ENCODE measurements at regions not wholly inside any gene's neighbourhood (a gene's known extent, or its start where the extent isn't known, plus 50 kb on each side); places are given as distances from the start of the nearest gene placed in this dataset.

DNA sequence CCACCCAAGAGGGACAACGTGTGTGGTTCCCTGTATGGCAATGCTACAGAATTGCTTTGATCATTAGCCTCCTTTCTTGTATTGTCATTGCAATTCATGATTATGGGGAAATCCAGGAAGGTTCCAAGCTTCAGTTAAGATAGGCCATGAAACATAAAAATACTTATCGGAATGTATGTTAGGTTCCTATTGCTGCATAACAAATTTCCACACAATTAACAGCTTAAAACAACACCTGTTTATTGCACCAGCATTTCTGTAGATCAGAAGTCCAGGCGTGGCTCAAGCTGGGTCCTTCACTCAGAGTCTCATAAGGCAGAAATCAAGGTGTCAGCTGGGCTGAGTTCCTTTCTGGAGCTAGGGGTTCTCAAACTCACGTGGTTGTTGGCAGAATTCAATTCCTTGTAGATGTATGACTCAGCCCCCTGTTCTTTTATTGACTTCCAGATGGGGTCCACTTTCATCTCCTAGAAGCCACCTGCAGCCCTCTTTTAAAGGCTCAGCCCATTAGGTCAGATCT is 365.6 kb upstream of the TMPO start:
- TF ChIP-seq GATA2 (IDR thresholded peaks at IDR 0.05; ENCODE audit: low read depth, low read length) (no peak), GATA3 (IDR thresholded peaks at IDR 0.05; ENCODE audit: low read depth, low read length) (no peak)

DNA sequence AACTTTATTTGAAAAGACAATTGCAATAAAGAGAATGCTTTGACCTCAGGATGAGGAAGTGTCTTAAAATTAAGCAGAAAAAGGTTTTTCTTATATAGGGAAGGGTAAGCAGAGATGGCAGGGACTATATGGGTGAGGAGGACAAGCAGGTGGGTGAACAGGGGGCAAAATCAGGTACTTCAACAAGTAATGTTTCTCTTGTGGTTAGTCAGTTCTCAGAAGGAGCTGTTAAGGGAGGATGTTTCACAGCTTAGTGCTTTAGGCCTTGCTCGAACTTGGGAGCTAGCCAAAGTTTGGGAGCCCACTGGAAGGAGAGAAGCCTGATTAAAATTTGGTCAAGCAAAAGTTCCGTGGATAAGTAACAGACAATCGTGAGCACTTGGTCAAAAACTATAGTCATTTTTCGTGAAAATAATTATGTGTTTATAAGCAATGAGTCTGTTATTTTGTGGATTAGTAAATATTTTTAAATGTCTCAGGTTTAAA is 364.2 kb upstream of the TMPO start:
- TF ChIP-seq GATA3 (IDR thresholded peaks at IDR 0.05; ENCODE audit: low read depth, low read length) (no peak), GATA2 (IDR thresholded peaks at IDR 0.05; ENCODE audit: low read depth, low read length) (no peak)

DNA sequence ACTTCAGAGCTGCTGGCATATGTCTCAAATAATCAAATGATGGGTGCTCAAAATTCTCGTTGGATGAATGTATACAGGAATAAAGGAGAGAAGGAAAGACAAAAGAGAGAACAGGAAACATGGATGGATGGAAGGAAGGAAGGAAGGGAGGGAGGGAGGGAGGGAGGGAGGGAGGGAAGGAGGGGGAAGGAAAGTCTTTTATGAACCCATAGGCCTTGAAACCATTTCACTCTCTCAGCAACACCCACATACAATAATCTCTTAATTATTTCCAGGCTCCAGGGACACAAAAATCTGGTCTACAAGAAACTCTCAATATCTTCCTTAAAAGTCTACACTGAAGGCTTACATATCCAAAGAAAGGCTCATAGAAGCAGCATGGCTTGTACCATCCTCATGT is 363.4 kb upstream of the TMPO start:
- no peak for TF ChIP-seq GATA2 (IDR thresholded peaks at IDR 0.05; ENCODE audit: low read depth, low read length)
- no peak for TF ChIP-seq GATA3 (IDR thresholded peaks at IDR 0.05; ENCODE audit: low read depth, low read length)

DNA sequence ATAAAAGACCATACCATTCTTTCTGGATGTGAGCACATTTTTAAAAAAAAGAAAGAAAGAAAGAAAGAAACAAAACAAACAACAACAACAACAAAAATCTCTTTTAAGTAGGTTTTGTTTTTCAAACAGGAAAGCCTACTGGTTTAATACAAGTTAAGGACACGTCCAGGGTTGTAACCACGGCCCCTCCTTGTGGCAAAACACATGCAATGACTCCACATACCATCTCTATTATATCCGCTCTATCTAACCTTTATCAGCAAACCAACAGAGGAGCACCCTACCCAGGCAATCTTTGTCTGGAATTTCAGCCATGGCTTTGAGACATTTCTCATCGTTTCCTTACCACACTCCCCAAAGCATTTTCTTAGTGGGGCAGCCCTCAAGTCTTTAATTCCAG is 360.5 kb upstream of the TMPO start:
- TF ChIP-seq GATA3 (IDR thresholded peaks at IDR 0.05; ENCODE audit: low read depth, low read length) (no peak), GATA2 (IDR thresholded peaks at IDR 0.05; ENCODE audit: low read depth, low read length) (no peak)

DNA sequence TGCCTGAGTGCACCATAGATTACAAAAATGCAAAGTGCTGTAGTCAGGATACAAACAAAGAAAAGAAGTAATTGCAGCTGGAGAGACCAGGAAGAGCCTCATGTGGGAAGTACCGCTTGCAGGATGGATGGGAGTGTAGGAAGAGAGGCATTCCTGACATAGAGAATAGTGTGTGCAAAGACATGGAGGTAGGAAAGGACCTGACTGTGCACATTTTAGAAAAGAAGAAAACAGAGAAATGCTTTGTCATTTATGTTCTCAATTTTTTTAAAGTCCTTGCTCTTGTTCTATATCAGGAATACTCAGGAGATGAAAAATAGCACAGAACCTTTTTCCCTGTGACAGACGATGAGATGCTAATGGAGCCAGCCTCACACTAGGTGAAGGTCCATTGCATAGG is 358.7 kb upstream of the TMPO start:
- TF ChIP-seq GATA3 (IDR thresholded peaks at IDR 0.05; ENCODE audit: low read depth, low read length) (no peak), GATA2 (IDR thresholded peaks at IDR 0.05; ENCODE audit: low read depth, low read length) (no peak)

DNA sequence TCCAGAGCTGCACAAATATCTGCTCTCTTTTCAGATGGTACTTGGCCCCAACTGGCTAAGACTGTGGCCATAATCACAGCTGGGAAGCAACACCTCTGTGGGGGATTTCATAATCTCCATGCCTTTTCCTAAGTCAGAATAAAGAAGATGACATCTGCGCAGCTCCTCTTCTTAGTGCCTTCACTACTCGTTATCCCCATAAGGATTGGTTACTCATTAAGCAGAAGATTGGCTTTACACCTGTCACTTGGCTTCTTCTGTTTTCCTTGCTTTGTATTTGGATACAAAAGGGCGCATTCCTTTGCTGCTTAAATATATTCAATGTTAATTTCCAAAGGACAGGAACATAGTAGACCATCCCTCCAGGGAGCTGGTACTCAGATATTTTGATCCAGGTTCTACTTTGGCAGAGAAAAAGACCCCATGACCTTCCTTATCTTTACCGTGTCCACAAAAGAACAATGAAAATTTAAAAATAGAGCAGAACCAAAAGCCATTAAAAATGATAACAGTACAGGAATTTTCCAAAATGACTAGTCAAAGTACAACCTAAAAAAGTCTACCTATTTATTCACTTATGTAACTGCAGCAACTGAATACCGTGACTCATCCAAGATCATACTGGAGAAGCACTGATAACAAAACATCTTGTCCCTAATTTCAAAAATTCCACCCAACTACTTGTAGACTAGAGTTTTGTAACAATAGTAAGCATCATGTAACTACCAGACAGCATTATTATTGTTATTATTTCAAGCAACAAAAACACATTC is 352.3 kb upstream of the TMPO start:
- TF ChIP-seq GATA2 (IDR thresholded peaks at IDR 0.05; ENCODE audit: low read depth, low read length) (no peak), GATA3 (IDR thresholded peaks at IDR 0.05; ENCODE audit: low read depth, low read length) (no peak)

DNA sequence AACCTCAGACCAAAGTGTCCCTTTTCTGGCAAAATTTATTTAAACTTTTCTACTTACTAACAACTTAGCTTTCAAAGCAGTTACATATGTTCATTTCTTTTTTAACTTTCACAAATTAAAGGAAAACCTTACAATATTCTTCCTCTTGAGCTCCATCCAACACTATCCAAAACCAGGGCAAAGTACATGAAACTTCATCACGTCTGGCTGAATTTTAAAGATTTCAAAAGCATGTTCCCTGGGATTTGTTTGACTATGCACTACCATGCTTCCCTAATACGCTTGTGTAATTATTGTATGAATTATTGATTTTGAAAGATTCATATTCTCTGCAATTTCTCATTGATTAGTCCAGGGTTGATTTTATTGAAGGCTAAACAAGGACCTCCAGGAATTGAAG is 343.1 kb upstream of the TMPO start:
- TF ChIP-seq GATA3 (IDR thresholded peaks at IDR 0.05; ENCODE audit: low read depth, low read length) = no peak
- no peak for TF ChIP-seq GATA2 (IDR thresholded peaks at IDR 0.05; ENCODE audit: low read depth, low read length)

DNA sequence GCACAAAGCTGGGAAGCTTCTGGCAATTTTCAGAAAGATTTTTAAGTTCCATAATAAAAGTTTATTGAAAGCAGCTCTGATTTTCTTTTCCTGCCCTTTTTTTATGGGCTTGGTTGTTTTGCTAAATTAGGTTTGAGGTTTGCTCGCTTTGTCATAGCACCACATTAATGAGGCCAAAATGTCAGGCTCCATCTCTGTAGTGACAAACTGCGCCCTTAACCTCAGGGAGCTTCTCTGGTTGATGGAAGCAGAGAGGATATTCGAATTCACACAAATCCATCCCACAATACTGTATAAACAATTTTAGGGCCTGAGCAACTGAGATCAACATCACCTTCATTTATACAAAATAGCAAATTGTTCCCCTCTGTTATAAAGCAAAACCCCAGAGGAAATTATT is 342.6 kb upstream of the TMPO start:
- TF ChIP-seq GATA2 (IDR thresholded peaks at IDR 0.05; ENCODE audit: low read depth, low read length) = no peak

DNA sequence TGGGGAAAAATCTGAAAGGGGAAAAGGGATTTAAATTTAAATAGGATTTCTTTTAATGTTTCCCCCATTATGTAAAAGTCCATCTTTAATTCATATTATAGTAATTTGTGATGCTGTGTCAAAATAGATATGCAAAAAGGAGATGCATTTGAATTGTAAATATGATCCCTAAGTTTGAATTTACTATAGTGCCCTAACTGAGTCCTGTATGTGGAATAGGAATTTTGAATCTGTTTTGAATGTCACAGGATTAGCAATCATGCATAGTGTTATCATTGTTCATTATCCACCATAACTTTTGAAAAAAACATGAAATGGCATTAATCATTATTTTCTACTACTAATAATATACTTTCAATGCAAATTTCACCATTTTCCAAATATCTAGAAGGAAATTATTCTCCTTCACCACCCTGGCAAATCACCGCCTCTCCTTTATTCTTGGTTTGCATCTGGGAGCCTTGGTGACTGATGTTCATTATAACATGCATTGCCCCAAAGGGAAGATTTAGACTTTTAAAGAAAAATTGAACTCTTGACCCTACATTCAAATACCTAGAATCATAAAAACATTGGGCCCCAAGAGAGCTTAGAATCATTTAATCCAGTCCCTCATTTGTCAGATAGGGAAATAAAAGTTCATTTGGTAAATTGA is 341.5 kb upstream of the TMPO start:
- TF ChIP-seq GATA3 (IDR thresholded peaks at IDR 0.05; ENCODE audit: low read depth, low read length) (no peak), GATA2 (IDR thresholded peaks at IDR 0.05; ENCODE audit: low read depth, low read length) (no peak)

DNA sequence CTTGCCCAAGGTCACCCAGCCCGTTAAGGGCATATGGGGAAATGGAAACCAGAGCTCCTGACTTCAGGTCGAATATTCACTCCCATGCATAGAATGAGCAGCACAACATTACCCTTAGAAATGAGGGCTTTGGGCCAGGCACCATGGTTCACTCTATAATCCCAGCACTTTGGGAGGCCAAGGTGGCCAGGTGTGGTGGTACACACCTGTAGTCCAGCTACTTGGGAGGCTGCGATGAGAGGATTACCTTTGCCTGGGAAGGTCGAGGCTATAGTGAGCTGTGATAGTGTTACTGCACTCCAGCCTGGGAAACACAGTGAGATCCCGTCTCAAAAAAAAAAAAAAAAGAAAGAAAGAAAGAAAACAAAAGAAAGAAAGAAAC is 341.0 kb upstream of the TMPO start:
- TF ChIP-seq GATA2 (IDR thresholded peaks at IDR 0.05; ENCODE audit: low read depth, low read length) (no peak), GATA3 (IDR thresholded peaks at IDR 0.05; ENCODE audit: low read depth, low read length) (no peak)

DNA sequence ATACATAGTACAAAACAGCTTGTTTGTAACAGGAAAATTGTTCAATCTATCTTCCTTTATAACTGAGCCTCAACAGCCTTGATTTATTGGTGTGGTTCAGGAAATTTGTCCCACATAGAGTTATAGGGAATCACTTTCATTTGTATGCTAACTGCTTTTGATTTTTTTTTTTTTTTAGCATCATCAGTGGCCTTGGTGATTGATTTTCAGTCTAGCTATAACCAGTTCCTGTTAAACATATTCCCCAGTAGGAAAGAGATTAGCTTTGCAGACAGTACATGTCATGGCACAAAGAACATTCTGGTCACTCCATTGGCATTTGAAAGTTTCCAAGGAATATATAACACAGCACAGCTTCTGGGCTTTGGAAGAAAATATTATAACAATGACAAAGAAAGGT is 337.3 kb upstream of the TMPO start:
- TF ChIP-seq GATA2 (IDR thresholded peaks at IDR 0.05; ENCODE audit: low read depth, low read length) = no peak
- TF ChIP-seq GATA3 (IDR thresholded peaks at IDR 0.05; ENCODE audit: low read depth, low read length) = no peak

DNA sequence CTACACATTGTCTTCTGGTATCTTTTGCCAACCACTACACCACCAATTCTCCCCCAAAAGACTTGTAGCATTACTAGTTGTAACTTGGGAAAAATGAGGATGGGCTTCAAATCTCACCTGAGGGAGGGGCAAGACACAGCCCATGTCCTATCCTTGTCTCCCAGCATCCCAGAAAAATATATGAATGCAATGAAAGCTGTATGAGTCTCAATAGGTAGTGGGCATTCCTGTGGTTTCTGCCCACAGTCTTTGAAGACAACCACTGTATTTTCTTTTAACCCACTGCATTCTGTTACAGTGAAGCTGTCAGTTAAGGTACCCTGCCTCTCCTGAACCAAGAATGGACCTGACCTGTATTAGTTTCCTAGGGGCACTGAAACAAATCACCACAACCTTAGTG is 336.2 kb upstream of the TMPO start:
- TF ChIP-seq GATA3 (IDR thresholded peaks at IDR 0.05; ENCODE audit: low read depth, low read length) (no peak), GATA2 (IDR thresholded peaks at IDR 0.05; ENCODE audit: low read depth, low read length) (no peak)

DNA sequence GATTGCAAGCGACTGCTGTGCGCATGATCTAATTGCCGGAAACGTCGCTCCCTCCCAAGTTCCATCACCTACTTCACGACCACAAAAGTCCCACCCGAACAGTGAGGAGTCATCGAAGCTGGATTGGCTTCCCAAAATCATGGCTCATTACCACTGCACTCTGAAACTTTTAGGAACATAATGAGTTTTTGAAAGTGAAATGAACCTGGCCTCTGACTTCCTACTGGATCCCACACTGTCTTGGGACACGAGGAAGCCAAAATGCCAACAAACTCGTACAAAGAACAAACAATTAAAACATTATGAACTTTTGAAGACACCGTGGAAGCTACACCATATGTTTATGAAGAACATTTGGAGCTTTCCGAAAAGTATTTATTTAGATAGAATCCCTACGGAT is 334.8 kb upstream of the TMPO start:
- TF ChIP-seq GATA2 (IDR thresholded peaks at IDR 0.05; ENCODE audit: low read depth, low read length) (no peak), GATA3 (IDR thresholded peaks at IDR 0.05; ENCODE audit: low read depth, low read length) (no peak)

DNA sequence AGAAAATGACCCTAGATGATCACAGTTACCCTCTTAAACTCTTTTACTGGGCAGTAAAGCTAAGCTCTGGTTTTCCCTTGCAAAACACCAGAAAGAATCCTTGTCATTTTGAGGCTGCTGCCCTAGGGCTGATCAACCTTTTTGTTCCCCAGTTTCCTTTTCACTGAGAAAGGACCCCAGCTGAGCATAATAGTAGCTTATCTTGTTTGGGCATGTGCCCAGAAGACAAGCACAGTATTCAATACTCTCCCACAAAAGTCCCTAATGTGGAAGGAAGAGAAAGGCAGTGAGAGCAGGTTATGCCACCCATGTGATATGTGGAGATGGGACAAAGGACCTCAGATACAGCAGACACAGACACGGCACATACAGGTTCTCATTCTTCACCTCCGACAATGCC is 332.6 kb upstream of the TMPO start:
- TF ChIP-seq GATA2 (IDR thresholded peaks at IDR 0.05; ENCODE audit: low read depth, low read length) = no peak
- TF ChIP-seq GATA3 (IDR thresholded peaks at IDR 0.05; ENCODE audit: low read depth, low read length) = no peak

DNA sequence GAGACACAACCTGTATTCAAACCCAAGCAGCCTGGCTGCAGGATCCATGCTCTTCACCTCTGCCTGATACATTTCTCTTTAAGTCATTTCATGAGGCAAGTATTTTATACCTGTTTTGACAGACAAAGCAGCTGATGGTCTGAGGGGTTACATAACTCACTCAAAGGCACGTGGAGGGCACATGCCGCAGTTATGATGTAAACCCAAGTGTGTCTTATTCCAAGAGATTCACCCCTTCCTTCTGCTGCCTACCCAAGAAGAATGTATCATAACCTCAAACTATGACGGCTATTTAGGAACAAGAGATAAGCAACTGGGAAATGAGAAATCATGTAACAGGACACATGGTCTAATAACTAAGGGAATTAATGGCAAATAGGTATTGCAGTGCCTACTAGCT is 329.8 kb upstream of the TMPO start:
- TF ChIP-seq GATA3 (IDR thresholded peaks at IDR 0.05; ENCODE audit: low read depth, low read length) (no peak), GATA2 (IDR thresholded peaks at IDR 0.05; ENCODE audit: low read depth, low read length) (no peak)

All from SH-SY5Y (cell line).